ENCODE measurements at regions not wholly inside any gene's neighbourhood (a gene's known extent, or its start where the extent isn't known, plus 50 kb on each side); places are given as distances from the start of the nearest gene placed in this dataset.

- TF ChIP-seq SPI1 (IDR thresholded peaks at IDR 0.05; ENCODE audit: low read depth, low read length) (no peak), TAF1 (IDR thresholded peaks at IDR 0.05; ENCODE audit: low read depth, low read length) (no peak), POLR2AphosphoS5 (IDR thresholded peaks at IDR 0.05; ENCODE audit: low read depth, low read length) (no peak), POLR2A (IDR thresholded peaks at IDR 0.05; ENCODE audit: low read depth, low read length) (no peak)
These were observed 138.6 kb upstream of the GPRIN3 start for GRCh38 chr4:89446193-89446592.

Data from GM12891 (cell line).